GM23338 (cell line): ENCODE measurements at regions not wholly inside any gene's neighbourhood (a gene's known extent, or its start where the extent isn't known, plus 50 kb on each side); places are given as distances from the start of the nearest gene placed in this dataset.

ENCODE experiments used
- ATAC-seq: fragments of 200-7000 bp; cut with Tn5 transposase; 3 replicates; pipeline ENCODE4 v1.9.1; 2020
- DNase-seq: peaks from one replicate; pipeline ENCODE4 v3.0.0-alpha.2; 2015; ENCODE audit warnings: low spot score
- H2AFZ ChIP-seq: fragments of 200-600 bp; sonication (generic); 2 replicates; pipeline ENCODE4 v1.8.0; 2016; ENCODE audit warnings: antibody characterized with exemption, mild to moderate bottlenecking, moderate library complexity
- H3F3A ChIP-seq: fragments of 200-600 bp; sonication (generic); replicated peaks from 2 replicates; pipeline ENCODE4 v1.8.0; 2017; ENCODE audit warnings: antibody characterized with exemption, mixed run types, low read depth
- H3K27ac ChIP-seq: fragments of 200-600 bp; sonication (generic); 2 replicates; pipeline ENCODE4 v1.6.1; 2016; ENCODE audit warnings: low read depth
- H3K27me3 ChIP-seq: fragments of 200-600 bp; sonication (generic); 2 replicates; pipeline ENCODE4 v1.8.0; 2016; ENCODE audit warnings: mild to moderate bottlenecking, mixed run types, moderate library complexity; ENCODE audit not compliant: insufficient read depth
- H3K36me3 ChIP-seq: fragments of 200-600 bp; sonication (generic); 2 replicates; pipeline ENCODE4 v1.8.0; 2016; ENCODE audit warnings: mild to moderate bottlenecking; ENCODE audit not compliant: insufficient read depth
- H3K4me1 ChIP-seq: fragments of 200-600 bp; sonication (generic); 2 replicates; pipeline ENCODE4 v1.8.0; 2016; ENCODE audit warnings: mild to moderate bottlenecking, moderate library complexity; ENCODE audit not compliant: insufficient read depth
- H3K4me2 ChIP-seq: fragments of 200-600 bp; sonication (generic); 2 replicates; pipeline ENCODE4 v1.7.1; 2017; ENCODE audit warnings: mixed run types
- H3K4me3 ChIP-seq: fragments of 200-600 bp; sonication (generic); 2 replicates; pipeline ENCODE4 v1.6.1; 2016; ENCODE audit warnings: mixed run types
- H3K79me2 ChIP-seq: fragments of 200-600 bp; sonication (generic); replicated peaks from 2 replicates; pipeline ENCODE4 v1.8.0; 2017; ENCODE audit warnings: mild to moderate bottlenecking; ENCODE audit not compliant: insufficient read depth
- H3K9me2 ChIP-seq: fragments of 200-600 bp; sonication (generic); 2 replicates; pipeline ENCODE4 v1.8.0; 2017; ENCODE audit not compliant: insufficient read depth
- H4K20me1 ChIP-seq: fragments of 200-600 bp; sonication (generic); replicated peaks from 2 replicates; pipeline ENCODE4 v1.8.0; 2017; ENCODE audit warnings: mild to moderate bottlenecking; ENCODE audit not compliant: insufficient read depth
- H3K27ac Mint-ChIP-seq: 2 replicates; pipeline ENCODE4 v1.8.0; 2020; ENCODE audit warnings: inconsistent platforms, mild to moderate bottlenecking, moderate library complexity, mixed read lengths
- H3K27me3 Mint-ChIP-seq: 3 replicates; pipeline ENCODE4 v1.8.0; 2022; ENCODE audit warnings: low read depth, mild to moderate bottlenecking, moderate library complexity, mixed read lengths, inconsistent platforms; ENCODE audit not compliant: insufficient read depth, poor library complexity
- H3K36me3 Mint-ChIP-seq: 3 replicates; pipeline ENCODE4 v1.8.0; 2021; ENCODE audit warnings: low read depth, mild to moderate bottlenecking, inconsistent platforms, moderate library complexity, mixed read lengths
- H3K4me1 Mint-ChIP-seq: 3 replicates; pipeline ENCODE4 v1.8.0; 2020; ENCODE audit warnings: mild to moderate bottlenecking, inconsistent platforms, mixed read lengths
- H3K4me3 Mint-ChIP-seq: 3 replicates; pipeline ENCODE4 v1.8.0; 2021; ENCODE audit warnings: moderate library complexity, mild to moderate bottlenecking, inconsistent platforms, mixed read lengths
- H3K9me3 Mint-ChIP-seq: 3 replicates; pipeline ENCODE4 v1.8.0; 2020; ENCODE audit warnings: moderate library complexity, mild to moderate bottlenecking, inconsistent platforms, mixed read lengths
- CREB1 ChIP-seq: fragments of 250-450 bp; sonication (Bioruptor Pico); IDR thresholded peaks from 2 replicates; pipeline ENCODE4 v1.5.0; 2020; ENCODE audit warnings: low read depth, mild to moderate bottlenecking, moderate library complexity
- CTCF ChIP-seq, 2 experiments: fragments of 200-600 bp in 1 of 2; sonication (generic) in 1 of 2; conservative IDR thresholded peaks; 2 replicates each; pipeline versions ENCODE4 v1.5.1 to v1.6.1; 2016 to 2017; ENCODE audit warnings: antibody characterized with exemption in 2 of 2, low read depth in 2 of 2, mild to moderate bottlenecking in 2 of 2, moderate library complexity in 1 of 2
- ETS1 ChIP-seq: IDR thresholded peaks from 2 replicates; pipeline ENCODE4 v1.6.1; 2016; ENCODE audit warnings: antibody characterized with exemption
- EZH2 ChIP-seq: fragments of 200-600 bp; sonication (generic); IDR thresholded peaks from one replicate; pipeline ENCODE4 v1.8.0; 2017; ENCODE audit warnings: antibody characterized with exemption, mild to moderate bottlenecking, low read depth; ENCODE audit not compliant: unreplicated experiment
- EZH2phosphoT487 ChIP-seq: fragments of 200-600 bp; sonication (generic); IDR thresholded peaks from one replicate; pipeline ENCODE4 v1.8.1; 2018; ENCODE audit warnings: antibody characterized with exemption; ENCODE audit not compliant: unreplicated experiment
- JUNB ChIP-seq: IDR thresholded peaks from one replicate; pipeline ENCODE4 v1.6.1; 2016; ENCODE audit warnings: antibody characterized with exemption; ENCODE audit not compliant: unreplicated experiment
- NANOG ChIP-seq: IDR thresholded peaks from 2 replicates; pipeline ENCODE4 v1.6.1; 2016; ENCODE audit warnings: antibody characterized with exemption, borderline replicate concordance
- POLR2AphosphoS5 ChIP-seq: IDR thresholded peaks from 2 replicates; pipeline ENCODE4 v1.6.1; 2016; ENCODE audit warnings: antibody characterized with exemption, low read depth
- REST ChIP-seq: IDR thresholded peaks from one replicate; pipeline ENCODE4 v1.6.1; 2018; ENCODE audit warnings: antibody characterized with exemption; ENCODE audit not compliant: unreplicated experiment
- STAT1 ChIP-seq: IDR thresholded peaks from one replicate; pipeline ENCODE4 v1.6.1; 2016; ENCODE audit warnings: antibody characterized with exemption; ENCODE audit not compliant: unreplicated experiment
- ZNF114 ChIP-seq: fragments of 250-450 bp; sonication (Bioruptor Pico); IDR thresholded peaks from 2 replicates; pipeline ENCODE4 v1.5.0; 2020; ENCODE audit warnings: mild to moderate bottlenecking, moderate library complexity
- ZNF331 ChIP-seq: fragments of 250-450 bp; sonication (Bioruptor Pico); IDR thresholded peaks from 2 replicates; pipeline ENCODE4 v1.5.0; 2020; ENCODE audit warnings: low read depth, mild to moderate bottlenecking, moderate library complexity
- ZNF462 ChIP-seq: fragments of 250-450 bp; sonication (Bioruptor Pico); IDR thresholded peaks from 2 replicates; pipeline ENCODE4 v1.5.0; 2020; ENCODE audit warnings: mild to moderate bottlenecking, moderate library complexity

- peaks cover 7% of the 10 kb centered on the region; the same call in 1 of the 2 replicates for H3K27me3 ChIP-seq
- H3K4me3 Mint-ChIP-seq, result no peak overlapping the region
- H3K79me2 ChIP-seq, result no peaks in the 10 kb centered on the region
- no peak for ATAC-seq
- DNase-seq, result no peak
- no peak overlapping the region for H3K4me2 ChIP-seq
- peaks cover 31% of the 10 kb centered on the region for H3K4me1 Mint-ChIP-seq
- H3K27ac Mint-ChIP-seq, result no peak overlapping the region
- H3K36me3 ChIP-seq, result no peaks in the 10 kb centered on the region
- H4K20me1 ChIP-seq, result no peaks in the 10 kb centered on the region
- H3K9me2 ChIP-seq, result 0 out of 2 replicates have a peak, but pooled peaks cover 3% of the 10 kb centered on the region
- peaks cover 19% of the 10 kb centered on the region for H3K4me1 ChIP-seq
- no peaks in the 10 kb centered on the region; the same call in 2 of the 3 replicates for H3K36me3 Mint-ChIP-seq
- peaks cover 4% of the 10 kb centered on the region; the same call in 1 of the 3 replicates for H3K9me3 Mint-ChIP-seq
- peaks cover 17% of the 10 kb centered on the region for H3K27me3 Mint-ChIP-seq
- no peak overlapping the region for H3K27ac ChIP-seq
- H3K4me3 ChIP-seq, result no peak overlapping the region
- no peak overlapping the region for H2AFZ ChIP-seq
- no peaks in the 10 kb centered on the region for H3F3A ChIP-seq
- TF ChIP-seq ZNF114 (no peak), EZH2phosphoT487 (no peak), NANOG (no peak), POLR2AphosphoS5 (no peak), ZNF331 (no peak), CTCF (conservative IDR thresholded peaks at IDR 0.05; ENCODE audit: low read depth in 2 of 2) (no peak), JUNB (no peak), CREB1 (no peak), STAT1 (no peak), ETS1 (no peak), EZH2 (no peak), ZNF462 (CRISPR knock-in tag) (no peak), REST (no peak)
Measured at GRCh38 chr17:73831699-73832098, 187.5 kb upstream of the SDK2 start.
